ENCODE measurements at regions not wholly inside any gene's neighbourhood (a gene's known extent, or its start where the extent isn't known, plus 50 kb on each side); places are given as distances from the start of the nearest gene placed in this dataset.

DNA sequence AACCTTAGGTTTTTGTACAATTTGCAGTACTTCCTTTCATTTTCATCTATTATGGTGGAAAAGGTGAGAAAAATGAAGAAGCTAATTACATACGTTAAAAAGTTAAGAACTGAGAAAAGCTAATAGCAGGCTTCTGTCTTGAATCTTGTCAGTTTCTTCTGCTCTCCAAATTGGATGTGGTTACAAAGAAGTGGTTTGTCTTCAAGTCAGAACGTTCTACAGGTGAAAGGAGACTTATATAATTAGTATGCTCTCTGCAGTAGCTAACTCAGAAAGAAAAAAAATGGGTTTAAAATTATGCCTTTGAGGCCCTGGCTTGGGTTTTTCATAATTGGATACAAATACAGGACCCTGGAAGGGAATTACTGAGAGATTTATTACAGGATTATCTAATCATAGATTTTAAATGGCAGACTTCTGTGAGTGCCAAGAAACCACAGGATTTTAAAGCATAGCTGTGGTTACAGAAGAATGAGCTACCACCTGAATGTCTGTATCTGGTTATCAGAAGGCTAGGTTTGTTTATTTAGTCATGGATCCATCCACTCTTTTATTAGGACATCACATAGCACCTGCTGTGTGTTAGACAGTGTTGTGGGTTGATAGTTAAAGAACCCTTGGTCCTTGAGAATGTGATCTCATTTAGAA is 528.1 kb upstream of the MCTP2 start:
- TF ChIP-seq, protein P1, sequence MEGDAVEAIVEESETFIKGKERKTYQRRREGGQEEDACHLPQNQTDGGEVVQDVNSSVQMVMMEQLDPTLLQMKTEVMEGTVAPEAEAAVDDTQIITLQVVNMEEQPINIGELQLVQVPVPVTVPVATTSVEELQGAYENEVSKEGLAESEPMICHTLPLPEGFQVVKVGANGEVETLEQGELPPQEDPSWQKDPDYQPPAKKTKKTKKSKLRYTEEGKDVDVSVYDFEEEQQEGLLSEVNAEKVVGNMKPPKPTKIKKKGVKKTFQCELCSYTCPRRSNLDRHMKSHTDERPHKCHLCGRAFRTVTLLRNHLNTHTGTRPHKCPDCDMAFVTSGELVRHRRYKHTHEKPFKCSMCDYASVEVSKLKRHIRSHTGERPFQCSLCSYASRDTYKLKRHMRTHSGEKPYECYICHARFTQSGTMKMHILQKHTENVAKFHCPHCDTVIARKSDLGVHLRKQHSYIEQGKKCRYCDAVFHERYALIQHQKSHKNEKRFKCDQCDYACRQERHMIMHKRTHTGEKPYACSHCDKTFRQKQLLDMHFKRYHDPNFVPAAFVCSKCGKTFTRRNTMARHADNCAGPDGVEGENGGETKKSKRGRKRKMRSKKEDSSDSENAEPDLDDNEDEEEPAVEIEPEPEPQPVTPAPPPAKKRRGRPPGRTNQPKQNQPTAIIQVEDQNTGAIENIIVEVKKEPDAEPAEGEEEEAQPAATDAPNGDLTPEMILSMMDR (IDR thresholded peaks at IDR 0.05; ENCODE audit: poor library complexity) = no peak
- no peak for TF ChIP-seq EZH2phosphoT487 (IDR thresholded peaks at IDR 0.05; ENCODE audit: low read depth, severe bottlenecking, unreplicated experiment)
- no peak for TF ChIP-seq EZH2 (IDR thresholded peaks at IDR 0.05; ENCODE audit: borderline replicate concordance)

All from hepatocyte (in vitro differentiated cells).